ENCODE measurements at regions not wholly inside any gene's neighbourhood (a gene's known extent, or its start where the extent isn't known, plus 50 kb on each side); places are given as distances from the start of the nearest gene placed in this dataset.

GRCh38 chr12:97222391-97222790, 240.2 kb upstream of the RMST start:
- TF ChIP-seq CTCF (IDR thresholded peaks at IDR 0.05): no peak
- no peak for TF ChIP-seq POLR2A (IDR thresholded peaks at IDR 0.05)

Measured in body of pancreas (tissue), 4 donors.